Lower leg skin (tissue), 3 donors: ENCODE measurements at regions not wholly inside any gene's neighbourhood (a gene's known extent, or its start where the extent isn't known, plus 50 kb on each side); places are given as distances from the start of the nearest gene placed in this dataset.

ENCODE experiments used
- POLR2A ChIP-seq, 2 donors: fragments of 450-650 bp; IDR thresholded peaks; one replicate each; pipeline ENCODE4 v1.6.1; 2016 to 2017; ENCODE audit warnings: antibody characterized with exemption in 2 of 2, mild to moderate bottlenecking in 1 of 2, moderate library complexity in 1 of 2
- TF ChIP-seq, protein P1 (sequence below), 3 donors: fragments of 450-650 bp; IDR thresholded peaks; one replicate each; pipeline ENCODE4 v1.5.1; 2016; ENCODE audit warnings: antibody characterized with exemption in 3 of 3, mild to moderate bottlenecking in 3 of 3, moderate library complexity in 2 of 3

DNA sequence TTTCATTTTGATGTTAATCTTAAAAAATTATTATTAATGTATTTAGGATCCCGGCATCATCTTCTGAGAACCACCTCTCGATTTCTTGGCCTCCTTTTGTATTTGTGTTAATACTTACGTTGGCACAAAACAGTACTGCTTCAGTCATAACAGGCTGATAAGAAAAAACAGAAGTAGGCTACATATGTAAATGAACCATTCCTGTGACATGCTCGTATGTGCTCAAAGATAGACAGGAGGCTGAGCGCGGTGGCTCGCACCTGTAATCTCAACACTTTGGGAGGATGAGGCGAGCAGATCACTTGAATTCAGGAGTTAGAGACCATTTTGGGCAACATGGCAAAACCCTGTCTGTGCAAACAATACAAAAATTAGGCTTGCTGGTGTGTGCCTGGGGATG is 109.4 kb upstream of the H2AZ1 start:
- TF ChIP-seq POLR2A (IDR thresholded peaks at IDR 0.05) = no peak
- TF ChIP-seq, protein P1, sequence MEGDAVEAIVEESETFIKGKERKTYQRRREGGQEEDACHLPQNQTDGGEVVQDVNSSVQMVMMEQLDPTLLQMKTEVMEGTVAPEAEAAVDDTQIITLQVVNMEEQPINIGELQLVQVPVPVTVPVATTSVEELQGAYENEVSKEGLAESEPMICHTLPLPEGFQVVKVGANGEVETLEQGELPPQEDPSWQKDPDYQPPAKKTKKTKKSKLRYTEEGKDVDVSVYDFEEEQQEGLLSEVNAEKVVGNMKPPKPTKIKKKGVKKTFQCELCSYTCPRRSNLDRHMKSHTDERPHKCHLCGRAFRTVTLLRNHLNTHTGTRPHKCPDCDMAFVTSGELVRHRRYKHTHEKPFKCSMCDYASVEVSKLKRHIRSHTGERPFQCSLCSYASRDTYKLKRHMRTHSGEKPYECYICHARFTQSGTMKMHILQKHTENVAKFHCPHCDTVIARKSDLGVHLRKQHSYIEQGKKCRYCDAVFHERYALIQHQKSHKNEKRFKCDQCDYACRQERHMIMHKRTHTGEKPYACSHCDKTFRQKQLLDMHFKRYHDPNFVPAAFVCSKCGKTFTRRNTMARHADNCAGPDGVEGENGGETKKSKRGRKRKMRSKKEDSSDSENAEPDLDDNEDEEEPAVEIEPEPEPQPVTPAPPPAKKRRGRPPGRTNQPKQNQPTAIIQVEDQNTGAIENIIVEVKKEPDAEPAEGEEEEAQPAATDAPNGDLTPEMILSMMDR (IDR thresholded peaks at IDR 0.05) = no peak
